ENCODE measurements at regions not wholly inside any gene's neighbourhood (a gene's known extent, or its start where the extent isn't known, plus 50 kb on each side); places are given as distances from the start of the nearest gene placed in this dataset.

DNA sequence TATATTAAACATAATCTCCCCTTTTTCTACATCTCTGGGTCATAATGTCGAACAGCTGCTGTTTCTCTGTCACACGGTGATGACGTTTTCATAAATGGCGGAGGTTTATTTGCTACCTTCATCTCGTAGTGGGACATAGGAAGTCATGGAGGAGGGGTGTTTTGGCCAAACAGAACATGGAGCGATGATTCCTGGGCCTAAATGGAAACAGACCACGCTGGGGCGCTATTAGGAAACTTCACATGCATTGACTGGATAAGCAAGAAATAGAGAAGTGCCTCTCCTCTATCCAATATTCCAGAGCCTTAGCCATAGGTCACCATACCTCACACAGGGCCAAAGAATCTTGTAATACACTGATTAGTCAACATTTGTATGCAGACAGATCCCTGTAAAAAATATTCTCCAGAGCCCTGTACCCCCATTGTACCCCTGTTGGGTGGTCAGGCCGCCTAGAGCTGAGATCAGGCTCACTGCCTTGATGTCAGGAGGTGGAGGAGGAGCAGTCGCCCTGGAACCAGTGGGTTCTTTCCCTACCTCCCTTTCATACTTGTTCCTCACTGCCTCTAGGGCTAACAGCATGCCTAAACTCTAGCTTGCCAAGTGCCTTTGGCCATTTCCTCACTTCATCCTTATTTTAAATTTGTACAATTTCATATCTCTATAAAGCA is 77.8 kb upstream of the SPIN1 start:
- H3K4me3 ChIP-seq (ENCODE audit: low read depth, low read length): no peak overlapping the region
- DNase-seq (ENCODE audit: low read depth, low spot score): no peak
- no peaks in the 10 kb centered on the region for H3K27me3 ChIP-seq (ENCODE audit: control insufficient read depth, insufficient read depth, low read length)
- no peak for TF ChIP-seq CTCF (IDR thresholded peaks at IDR 0.05; ENCODE audit: low read depth, low read length)
- H3K27ac ChIP-seq (ENCODE audit: low read depth, low read length): no peak overlapping the region
- CTCF ChIA-PET: interaction anchor here (0.6 to 0.7 kb wide), 2 partner anchors 642 to 1502 kb away, joined by 3 to 4 read pairs; no protein-coding TSS in a partner anchor
- POLR2A ChIA-PET: no interaction called here
- H3K9me3 ChIP-seq (ENCODE audit: control insufficient read depth, insufficient read depth, low read length): no peaks in the 10 kb centered on the region

GRCh38 chr9:88308831-88309560 is 79.2 kb upstream of the SPIN1 start:
- H3K27ac ChIP-seq (ENCODE audit: low read depth, low read length): no peak overlapping the region
- no peaks in the 10 kb centered on the region for H3K9me3 ChIP-seq (ENCODE audit: control insufficient read depth, insufficient read depth, low read length)
- no peaks in the 10 kb centered on the region for H3K27me3 ChIP-seq (ENCODE audit: control insufficient read depth, insufficient read depth, low read length)
- no peak overlapping the region for H3K4me3 ChIP-seq (ENCODE audit: low read depth, low read length)
- POLR2A ChIA-PET: no interaction called here
- no peak for DNase-seq (ENCODE audit: low read depth, low spot score)
- no peak for TF ChIP-seq CTCF (IDR thresholded peaks at IDR 0.05; ENCODE audit: low read depth, low read length)
- CTCF ChIA-PET: no interaction called here

DNA sequence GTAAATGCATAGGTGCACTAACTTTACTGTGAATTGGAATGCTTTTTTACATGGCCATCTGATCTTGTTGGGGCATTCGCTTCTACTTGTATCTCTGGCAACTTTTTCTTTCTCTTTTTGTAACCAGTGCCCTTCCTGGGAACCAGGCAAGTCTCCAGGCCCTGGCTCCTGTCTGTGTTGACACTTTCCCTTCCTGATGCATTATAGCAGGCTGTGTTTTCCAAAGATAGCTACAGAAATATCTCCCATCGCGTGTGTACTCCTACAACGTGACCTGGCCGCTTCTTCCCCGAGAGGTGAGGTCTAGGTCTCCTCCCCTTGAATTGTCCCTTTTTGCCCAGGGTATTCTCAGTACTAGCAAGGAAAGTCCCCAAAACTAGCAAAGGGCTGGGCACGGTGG is 81.1 kb upstream of the SPIN1 start:
- ChIA-PET POLR2A (no interaction called here), CTCF (no interaction called here)
- H3K27me3 ChIP-seq (ENCODE audit: control insufficient read depth, insufficient read depth, low read length): no peaks in the 10 kb centered on the region
- H3K9me3 ChIP-seq (ENCODE audit: control insufficient read depth, insufficient read depth, low read length): no peaks in the 10 kb centered on the region
- DNase-seq (ENCODE audit: low read depth, low spot score): no peak
- H3K27ac ChIP-seq (ENCODE audit: low read depth, low read length): no peak overlapping the region
- H3K4me3 ChIP-seq (ENCODE audit: low read depth, low read length): no peak overlapping the region
- no peak for TF ChIP-seq CTCF (IDR thresholded peaks at IDR 0.05; ENCODE audit: low read depth, low read length)

DNA sequence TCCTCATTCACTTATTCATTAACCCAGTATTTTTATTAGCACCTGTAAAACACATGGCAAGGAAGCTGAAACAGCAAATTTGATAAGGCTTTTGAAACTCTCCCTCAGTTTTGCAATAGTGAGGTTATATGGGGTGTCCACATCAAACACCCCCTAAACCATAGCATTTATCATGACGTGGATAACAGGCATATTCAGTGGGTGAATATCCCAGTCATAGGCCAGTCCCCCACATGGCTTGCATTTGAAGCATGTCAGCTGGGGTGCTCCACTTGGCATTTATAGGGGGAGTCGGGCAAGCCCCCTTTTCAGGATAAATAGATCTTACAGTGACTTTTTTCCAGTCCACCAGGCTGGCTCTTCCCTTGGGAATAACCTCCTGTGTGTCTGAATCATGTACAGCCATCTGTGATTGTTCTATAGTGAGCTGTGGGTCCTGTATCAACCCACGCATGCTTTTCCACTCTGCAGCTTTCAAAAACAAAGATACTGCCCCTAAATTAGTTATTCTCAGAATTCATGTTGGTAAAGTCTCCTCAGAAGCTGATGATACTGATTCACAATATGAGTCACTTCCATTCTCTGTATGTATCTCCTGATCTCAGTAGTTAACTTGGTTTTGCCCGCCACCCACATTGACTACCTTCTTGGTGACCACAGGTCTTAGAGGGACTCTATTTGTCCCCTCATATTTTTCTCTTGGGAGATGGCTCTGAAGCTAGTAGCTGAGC is 84.4 kb upstream of the SPIN1 start:
- ChIA-PET POLR2A (no interaction called here), CTCF (interaction anchor here (0.6 kb wide), 1 partner anchor 149 kb away, joined by 4 read pairs; no protein-coding TSS in a partner anchor)
- Histone ChIP-seq H3K9me3 (ENCODE audit: control insufficient read depth, insufficient read depth, low read length) (no peaks in the 10 kb centered on the region), H3K27me3 (ENCODE audit: control insufficient read depth, insufficient read depth, low read length) (no peaks in the 10 kb centered on the region), H3K27ac (ENCODE audit: low read depth, low read length) (no peak overlapping the region), H3K4me3 (ENCODE audit: low read depth, low read length) (no peak overlapping the region)
- DNase-seq (ENCODE audit: low read depth, low spot score): no peak
- TF ChIP-seq CTCF (IDR thresholded peaks at IDR 0.05; ENCODE audit: low read depth, low read length): no peak
